AG09309 (cell line): ENCODE measurements at regions not wholly inside any gene's neighbourhood (a gene's known extent, or its start where the extent isn't known, plus 50 kb on each side); places are given as distances from the start of the nearest gene placed in this dataset.
"Not testable (repeated sequence)": the region's sequence is repeated elsewhere in the genome, so short reads cannot be mapped to it uniquely, and the experiment has no call there.

Experiments
- DNase-seq: peaks from one replicate; pipeline ENCODE4 v3.0.0-alpha.2; 2010; ENCODE audit warnings: low read depth
- H3K4me3 ChIP-seq: 2 replicates; pipeline ENCODE4 v1.5.1; 2011; ENCODE audit warnings: mild to moderate bottlenecking, low read depth, low read length, moderate library complexity; ENCODE audit not compliant: control insufficient read depth
- CTCF ChIP-seq: IDR thresholded peaks from 2 replicates; pipeline ENCODE4 v1.5.1; 2011; ENCODE audit warnings: mild to moderate bottlenecking, low read depth, low read length, inconsistent platforms; ENCODE audit not compliant: insufficient read depth, control insufficient read depth; ENCODE audit errors: missing control alignments

- H3K4me3 ChIP-seq = no peak overlapping the region
- no peak for DNase-seq
- no peak for TF ChIP-seq CTCF
Measured at GRCh38 chr6:81293896-81294295, 458.6 kb downstream of the TENT5A start.

- TF ChIP-seq CTCF = no peak
- H3K4me3 ChIP-seq = no peak overlapping the region
Measured at GRCh38 chr6:81289229-81289628, 463.3 kb downstream of the TENT5A start.

GRCh38 chr6:81265106-81265505, 487.4 kb downstream of the TENT5A start:
- TF ChIP-seq CTCF = no peak
- DNase-seq = no peak
- H3K4me3 ChIP-seq = peak overlapping the region; percentile 28

More at GRCh38 chr6:81289229-81289628, 463.3 kb downstream of the TENT5A start:
- no peak for DNase-seq

GRCh38 chr6:81263531-81264168, 488.8 kb downstream of the TENT5A start:
- TF ChIP-seq CTCF = no peak
- DNase-seq = no peak

GRCh38 chr6:81262656-81263055, 489.8 kb downstream of the TENT5A start:
- no peak for DNase-seq
- TF ChIP-seq CTCF = no peak
- no peak overlapping the region for H3K4me3 ChIP-seq

More at GRCh38 chr6:81263531-81264168, 488.8 kb downstream of the TENT5A start:
- H3K4me3 ChIP-seq = no peak overlapping the region

GRCh38 chr6:81256223-81256622, 496.3 kb downstream of the TENT5A start:
- H3K4me3 ChIP-seq, DNase-seq: not testable (repeated sequence)

GRCh38 chr6:81253821-81254220, 498.7 kb downstream of the TENT5A start:
- TF ChIP-seq CTCF = no peak
- no peak for DNase-seq
- H3K4me3 ChIP-seq = no peak overlapping the region
